ENCODE measurements at regions not wholly inside any gene's neighbourhood (a gene's known extent, or its start where the extent isn't known, plus 50 kb on each side); places are given as distances from the start of the nearest gene placed in this dataset.

GRCh38 chr11:121793291-121793690, 322.7 kb downstream of the BLID start:
- no peak for TF ChIP-seq ZBTB7A (IDR thresholded peaks at IDR 0.05; ENCODE audit: low read depth)
- no peak for TF ChIP-seq TCF12 (IDR thresholded peaks at IDR 0.05; ENCODE audit: low read depth)
- no peak for TF ChIP-seq FOXM1 (IDR thresholded peaks at IDR 0.05; ENCODE audit: borderline replicate concordance, low read depth)
- TF ChIP-seq CREB1 (IDR thresholded peaks at IDR 0.05; ENCODE audit: low read depth): no peak
- no peak for TF ChIP-seq NFIC (IDR thresholded peaks at IDR 0.05)
- no peak for TF ChIP-seq TEAD4 (IDR thresholded peaks at IDR 0.05)
- no peak for TF ChIP-seq USF1 (IDR thresholded peaks at IDR 0.05)

- TF ChIP-seq FOXM1 (IDR thresholded peaks at IDR 0.05; ENCODE audit: borderline replicate concordance, low read depth) (no peak), CREB1 (IDR thresholded peaks at IDR 0.05; ENCODE audit: low read depth) (no peak), TCF12 (IDR thresholded peaks at IDR 0.05; ENCODE audit: low read depth) (no peak), REST (IDR thresholded peaks at IDR 0.05; ENCODE audit: low read depth) (no peak), TEAD4 (IDR thresholded peaks at IDR 0.05) (no peak), TAF1 (IDR thresholded peaks at IDR 0.05; ENCODE audit: low read depth) (no peak)
Measured at GRCh38 chr11:121792185-121792584, 323.8 kb downstream of the BLID start.

GRCh38 chr11:121790430-121790829, 325.6 kb downstream of the BLID start:
- TF ChIP-seq TCF12 (IDR thresholded peaks at IDR 0.05; ENCODE audit: low read depth): no peak
- TF ChIP-seq YY1 (IDR thresholded peaks at IDR 0.05; ENCODE audit: low read depth): no peak
- TF ChIP-seq FOXM1 (IDR thresholded peaks at IDR 0.05; ENCODE audit: borderline replicate concordance, low read depth): no peak
- no peak for TF ChIP-seq ZBTB7A (IDR thresholded peaks at IDR 0.05; ENCODE audit: low read depth)
- TF ChIP-seq EGR1 (IDR thresholded peaks at IDR 0.05): no peak
- no peak for TF ChIP-seq CREB1 (IDR thresholded peaks at IDR 0.05; ENCODE audit: low read depth)
- no peak for TF ChIP-seq TEAD4 (IDR thresholded peaks at IDR 0.05)
- TF ChIP-seq REST (IDR thresholded peaks at IDR 0.05; ENCODE audit: low read depth): no peak

- TF ChIP-seq RAD21 (IDR thresholded peaks at IDR 0.05; ENCODE audit: low read depth) (no peak), FOXM1 (IDR thresholded peaks at IDR 0.05; ENCODE audit: borderline replicate concordance, low read depth) (no peak), CREB1 (IDR thresholded peaks at IDR 0.05; ENCODE audit: low read depth) (no peak), USF1 (IDR thresholded peaks at IDR 0.05) (no peak), TAF1 (IDR thresholded peaks at IDR 0.05; ENCODE audit: low read depth) (no peak), CEBPB (IDR thresholded peaks at IDR 0.05) (no peak)
Measured at GRCh38 chr11:121780971-121781370, 328.2 kb upstream of the SORL1-AS1 start.

GRCh38 chr11:121777056-121777455, 324.3 kb upstream of the SORL1-AS1 start:
- TF ChIP-seq CEBPB (IDR thresholded peaks at IDR 0.05) (no peak), TAF1 (IDR thresholded peaks at IDR 0.05; ENCODE audit: low read depth) (no peak), TEAD4 (IDR thresholded peaks at IDR 0.05) (no peak), CREB1 (IDR thresholded peaks at IDR 0.05; ENCODE audit: low read depth) (no peak), REST (IDR thresholded peaks at IDR 0.05; ENCODE audit: low read depth) (no peak), RAD21 (IDR thresholded peaks at IDR 0.05; ENCODE audit: low read depth) (no peak), MAX (IDR thresholded peaks at IDR 0.05) (no peak), YY1 (IDR thresholded peaks at IDR 0.05; ENCODE audit: low read depth) (no peak), USF1 (IDR thresholded peaks at IDR 0.05) (no peak), TCF12 (IDR thresholded peaks at IDR 0.05; ENCODE audit: low read depth) (no peak), EGR1 (IDR thresholded peaks at IDR 0.05) (no peak), FOXM1 (IDR thresholded peaks at IDR 0.05; ENCODE audit: borderline replicate concordance, low read depth) (no peak)
